ENCODE measurements at regions not wholly inside any gene's neighbourhood (a gene's known extent, or its start where the extent isn't known, plus 50 kb on each side); places are given as distances from the start of the nearest gene placed in this dataset.

DNA sequence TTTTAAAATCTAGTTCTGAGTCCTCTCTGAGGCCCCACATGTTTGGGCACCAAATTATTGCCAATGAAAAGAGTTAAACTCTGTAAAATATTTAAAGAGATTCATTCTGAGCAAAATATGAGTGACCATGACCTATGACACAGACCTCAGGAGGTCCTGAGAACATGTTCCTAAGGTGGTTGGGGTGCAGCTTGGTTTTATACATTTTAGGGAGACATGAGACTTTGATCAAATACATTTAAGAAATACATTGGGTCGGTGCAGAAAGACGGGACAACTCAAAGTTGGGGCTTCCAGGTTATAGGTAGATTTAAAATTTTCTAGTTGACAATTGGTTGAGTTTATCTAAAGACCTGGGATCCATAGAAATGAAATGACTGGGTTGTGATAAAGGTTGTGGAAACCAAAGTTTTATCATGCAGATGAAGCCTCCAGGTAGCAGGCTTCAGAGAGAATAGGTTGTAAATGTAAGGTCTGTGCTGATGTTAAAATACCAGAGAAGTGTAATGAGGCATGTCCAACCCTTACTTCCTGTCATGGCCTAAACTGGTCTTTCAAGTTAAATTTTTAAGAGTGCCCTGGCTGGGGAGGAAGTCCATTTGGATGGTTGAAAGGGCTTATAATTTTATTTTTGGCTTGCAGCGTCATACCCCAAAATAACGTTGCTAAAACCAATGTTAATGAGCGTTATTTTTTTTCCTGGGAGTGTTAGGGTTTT, 274.9 kb downstream of the NUF2 start:
- no peak overlapping the region for H3K4me3 ChIP-seq
- DNase-seq: no peak
- no peak for FAIRE-seq
- no peaks in the 10 kb centered on the region for H3K9me3 ChIP-seq
- WGBS, 2 donors: 44 to 53% methylated on average over 5 of the region's 5 CpGs
- H3K4me1 ChIP-seq: no peaks in the 10 kb centered on the region
- H3K27ac ChIP-seq: no peak overlapping the region
- TF ChIP-seq, protein P1, sequence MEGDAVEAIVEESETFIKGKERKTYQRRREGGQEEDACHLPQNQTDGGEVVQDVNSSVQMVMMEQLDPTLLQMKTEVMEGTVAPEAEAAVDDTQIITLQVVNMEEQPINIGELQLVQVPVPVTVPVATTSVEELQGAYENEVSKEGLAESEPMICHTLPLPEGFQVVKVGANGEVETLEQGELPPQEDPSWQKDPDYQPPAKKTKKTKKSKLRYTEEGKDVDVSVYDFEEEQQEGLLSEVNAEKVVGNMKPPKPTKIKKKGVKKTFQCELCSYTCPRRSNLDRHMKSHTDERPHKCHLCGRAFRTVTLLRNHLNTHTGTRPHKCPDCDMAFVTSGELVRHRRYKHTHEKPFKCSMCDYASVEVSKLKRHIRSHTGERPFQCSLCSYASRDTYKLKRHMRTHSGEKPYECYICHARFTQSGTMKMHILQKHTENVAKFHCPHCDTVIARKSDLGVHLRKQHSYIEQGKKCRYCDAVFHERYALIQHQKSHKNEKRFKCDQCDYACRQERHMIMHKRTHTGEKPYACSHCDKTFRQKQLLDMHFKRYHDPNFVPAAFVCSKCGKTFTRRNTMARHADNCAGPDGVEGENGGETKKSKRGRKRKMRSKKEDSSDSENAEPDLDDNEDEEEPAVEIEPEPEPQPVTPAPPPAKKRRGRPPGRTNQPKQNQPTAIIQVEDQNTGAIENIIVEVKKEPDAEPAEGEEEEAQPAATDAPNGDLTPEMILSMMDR (IDR thresholded peaks at IDR 0.05): no peak
- no peak for ATAC-seq
- intact Hi-C loops (cut with DNase I): no loop called here
- H3K36me3 ChIP-seq: no peaks in the 10 kb centered on the region
- no peaks in the 10 kb centered on the region for H3K27me3 ChIP-seq

DNA sequence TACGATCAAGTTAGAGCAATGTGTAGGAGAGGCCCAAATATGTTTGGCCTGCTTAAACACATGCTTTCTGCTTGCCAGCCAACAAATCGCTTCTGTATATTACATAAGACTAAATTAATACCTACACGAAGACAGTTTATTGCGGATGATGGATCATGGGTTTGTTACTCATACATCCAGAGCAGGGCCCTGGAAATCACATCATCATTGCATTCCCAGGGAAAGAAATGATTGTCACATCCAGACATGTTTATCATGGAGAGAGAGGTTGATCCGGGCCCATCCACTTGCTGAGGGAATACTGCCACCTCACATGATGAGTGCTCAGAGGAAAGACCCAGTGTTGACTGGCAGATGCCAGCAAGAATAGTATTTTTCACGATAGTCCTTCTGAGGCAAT, 282.6 kb downstream of the NUF2 start:
- TF ChIP-seq, protein P1 (IDR thresholded peaks at IDR 0.05): no peak
- Histone ChIP-seq H3K9me3 (no peaks in the 10 kb centered on the region), H3K4me3 (no peak overlapping the region), H3K4me1 (no peaks in the 10 kb centered on the region), H3K27ac (no peak overlapping the region), H3K36me3 (no peaks in the 10 kb centered on the region), H3K27me3 (no peaks in the 10 kb centered on the region)
- WGBS, 2 donors: 73 to 77% methylated on average over 6 of the region's 6 CpGs
- no peak for ATAC-seq
- intact Hi-C loops (cut with DNase I): no loop called here
- FAIRE-seq: no peak
- no peak for DNase-seq

DNA sequence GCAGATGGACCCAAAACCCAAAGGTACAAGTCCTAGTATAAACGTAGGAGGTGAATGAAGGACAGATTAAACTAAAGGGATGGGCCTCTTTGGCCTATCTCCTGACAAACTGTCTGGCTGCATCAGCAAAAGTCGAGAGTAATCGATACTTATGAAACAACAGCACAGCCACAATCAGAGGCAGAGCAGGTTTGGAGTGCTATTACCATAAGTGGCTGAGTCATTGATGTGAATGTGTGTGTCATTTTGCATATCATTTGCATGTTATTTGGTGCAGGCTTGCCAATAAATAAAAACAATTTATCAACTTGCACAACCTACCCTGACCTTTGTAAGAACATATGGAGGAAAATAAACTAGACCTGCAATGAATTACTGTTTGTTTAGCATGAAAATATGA, 283.1 kb downstream of the NUF2 start:
- intact Hi-C loops (cut with DNase I): no loop called here

DNA sequence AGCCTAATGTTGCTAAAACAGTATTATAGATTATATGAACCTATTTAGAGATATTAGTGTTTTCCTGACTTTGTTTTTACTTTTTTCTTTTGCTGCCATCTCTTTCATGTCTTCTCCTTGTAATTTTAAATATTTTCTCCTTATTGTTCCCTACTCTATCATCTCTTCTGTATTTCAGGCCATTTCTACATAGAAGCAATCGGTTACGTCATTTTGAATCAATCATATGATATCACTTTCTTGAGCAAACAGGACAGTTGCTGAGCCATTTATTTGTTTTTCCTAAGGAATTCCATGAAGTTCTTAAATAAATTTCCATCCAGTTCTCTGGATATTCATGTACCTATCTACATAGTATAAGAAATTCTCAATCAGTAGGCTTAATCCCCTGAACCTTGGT, 287.2 kb downstream of the NUF2 start:
- no peaks in the 10 kb centered on the region for H3K36me3 ChIP-seq
- no peak overlapping the region for H3K4me3 ChIP-seq
- DNase-seq: no peak
- no peak for ATAC-seq
- FAIRE-seq: no peak
- intact Hi-C loops (cut with DNase I): no loop called here
- H3K4me1 ChIP-seq: no peaks in the 10 kb centered on the region
- no peaks in the 10 kb centered on the region for H3K9me3 ChIP-seq
- TF ChIP-seq, protein P1 (IDR thresholded peaks at IDR 0.05): no peak
- H3K27me3 ChIP-seq: no peaks in the 10 kb centered on the region
- WGBS, 2 donors: 42 to 49% methylated on average over 2 of the region's 2 CpGs
- no peak overlapping the region for H3K27ac ChIP-seq

More for the DNA sequence above, 283.1 kb downstream of the NUF2 start:
- H3K36me3 ChIP-seq: no peaks in the 10 kb centered on the region
- H3K27me3 ChIP-seq: no peaks in the 10 kb centered on the region
- H3K9me3 ChIP-seq: no peaks in the 10 kb centered on the region
- TF ChIP-seq, protein P1 (IDR thresholded peaks at IDR 0.05): no peak
- no peak overlapping the region for H3K4me3 ChIP-seq
- no peak overlapping the region for H3K27ac ChIP-seq
- FAIRE-seq (no peak), ATAC-seq (no peak), DNase-seq (no peak)
- H3K4me1 ChIP-seq: no peaks in the 10 kb centered on the region
- 64 to 68% methylated on average over 3 of the region's 3 CpGs for WGBS, 2 donors

DNA sequence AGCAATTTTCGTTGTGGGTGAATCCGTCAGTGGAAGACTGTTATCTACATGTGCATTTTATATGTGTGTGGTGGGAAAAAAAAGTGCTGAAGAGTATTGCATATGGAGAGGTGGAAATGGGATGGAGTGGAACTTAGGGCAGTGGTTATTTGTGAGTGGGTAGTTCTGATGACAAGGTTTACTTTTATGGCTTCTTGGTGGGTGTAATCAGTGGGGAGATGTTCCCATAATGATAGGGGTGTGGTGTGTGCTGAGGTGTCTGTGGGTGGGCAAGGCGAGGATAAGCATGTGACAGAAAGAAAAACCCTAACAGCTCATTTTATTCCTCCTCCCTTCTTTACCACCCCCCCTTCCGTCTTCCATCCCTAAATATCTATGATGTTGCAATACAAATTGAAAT, 288.1 kb downstream of the NUF2 start:
- H3K27ac ChIP-seq: no peak overlapping the region
- H3K9me3 ChIP-seq: no peaks in the 10 kb centered on the region
- 47 to 57% methylated on average over 4 of the region's 4 CpGs for WGBS, 2 donors
- ATAC-seq (no peak), DNase-seq (no peak), FAIRE-seq (no peak)
- H3K27me3 ChIP-seq: no peaks in the 10 kb centered on the region
- no peaks in the 10 kb centered on the region for H3K36me3 ChIP-seq
- TF ChIP-seq, protein P1 (IDR thresholded peaks at IDR 0.05): no peak
- H3K4me1 ChIP-seq: no peaks in the 10 kb centered on the region
- no peak overlapping the region for H3K4me3 ChIP-seq
- intact Hi-C loops (cut with DNase I): no loop called here
